Thyroid gland (tissue), 4 donors: ENCODE measurements at regions not wholly inside any gene's neighbourhood (a gene's known extent, or its start where the extent isn't known, plus 50 kb on each side); places are given as distances from the start of the nearest gene placed in this dataset.
A peak's percentile ranks its signal among the peaks of the same experiment; 100 is the strongest.

Experiments used
- DNase-seq, 2 donors: peaks; one replicate each; pipeline ENCODE4 v3.0.0-alpha.2; 2019
- H3K27ac ChIP-seq, 3 donors: fragments of 200-600 bp; sonication (generic); 1 replicate in 2 of 3; 2 replicates in 1 of 3; pipeline ENCODE4 v1.5.1; 2016 to 2019; ENCODE audit warnings: mild to moderate bottlenecking in 1 of 3, moderate library complexity in 1 of 3
- H3K27me3 ChIP-seq: fragments of 200-600 bp; sonication (generic); one replicate; pipeline ENCODE4 v1.5.1; 2019
- H3K36me3 ChIP-seq, 2 donors: fragments of 200-600 bp; sonication (generic); one replicate each; pipeline ENCODE4 v1.5.1; 2016 to 2019
- H3K4me1 ChIP-seq, 2 donors: fragments of 200-600 bp; sonication (generic); one replicate each; pipeline ENCODE4 v1.5.1; 2017 to 2019
- H3K4me3 ChIP-seq, 3 donors: fragments of 200-600 bp; sonication (generic); replicated peaks in 1 of 3; 1 replicate in 2 of 3; 2 replicates in 1 of 3; pipeline ENCODE4 v1.5.1; 2016; ENCODE audit warnings: mild to moderate bottlenecking in 1 of 3
- H3K9me3 ChIP-seq: fragments of 200-600 bp; sonication (generic); one replicate; pipeline ENCODE4 v1.5.1; 2017
- CTCF ChIP-seq, 6 experiments: fragments of 200-600 bp in 3 of 6; fragments of 450-650 bp in 3 of 6; sonication (generic) in 3 of 6; IDR thresholded peaks; one replicate each; pipeline ENCODE4 v1.5.1; 2016 to 2019; ENCODE audit warnings: antibody characterized with exemption in 6 of 6, mild to moderate bottlenecking in 2 of 6, inconsistent platforms in 1 of 6, moderate library complexity in 1 of 6
- POLR2A ChIP-seq, 2 donors: fragments of 450-650 bp; IDR thresholded peaks; one replicate each; pipeline ENCODE4 v1.6.1; 2017; ENCODE audit warnings: antibody characterized with exemption in 2 of 2, mild to moderate bottlenecking in 2 of 2, moderate library complexity in 1 of 2
- WGBS, 2 donors: methylation state at CpG; one replicate each; pipeline ENCODE4 v1.1.5; 2017; 5-methylcytosine and 5-hydroxymethylcytosine counted together
- intact Hi-C: fragments of 100-400 bp; cut with DNase I; formaldehyde crosslinking; loops from one replicate; pipeline ENCODE4 v1.15.1; 2023

DNA sequence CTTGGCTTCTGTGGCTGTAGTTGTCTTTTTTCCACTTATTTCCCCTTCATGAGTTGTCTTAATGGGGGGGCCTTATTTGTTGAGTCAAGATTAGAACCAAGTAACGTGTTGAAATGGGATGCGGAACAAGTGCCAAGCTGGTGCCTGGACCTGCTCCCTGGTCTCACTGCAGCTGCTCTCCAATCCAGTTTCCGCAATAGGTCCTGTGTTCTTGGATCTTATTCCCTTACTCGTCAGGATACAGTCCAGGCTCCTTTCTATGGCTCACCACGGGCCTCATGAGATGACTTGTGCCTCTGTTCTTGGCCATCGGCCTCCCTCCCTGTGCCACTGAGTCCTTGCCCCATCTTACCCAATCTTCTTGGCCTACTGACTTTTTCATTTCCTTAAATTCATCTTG is 159.6 kb upstream of the CADM1 start:
- no peaks in the 10 kb centered on the region for H3K36me3 ChIP-seq
- H3K27me3 ChIP-seq = no peaks in the 10 kb centered on the region
- no peaks in the 10 kb centered on the region for H3K9me3 ChIP-seq
- WGBS, 2 donors = 91 to 95% methylated on average over 6 of the region's 6 CpGs
- no peak for TF ChIP-seq POLR2A (IDR thresholded peaks at IDR 0.05)
- no peak for TF ChIP-seq CTCF (IDR thresholded peaks at IDR 0.05)
- intact Hi-C loops = no loop called here
- H3K27ac ChIP-seq = no peak overlapping the region
- peaks cover 10 to 13% of the 10 kb centered on the region in 2 donors for H3K4me1 ChIP-seq
- H3K4me3 ChIP-seq = no peak overlapping the region
- no peak for DNase-seq

DNA sequence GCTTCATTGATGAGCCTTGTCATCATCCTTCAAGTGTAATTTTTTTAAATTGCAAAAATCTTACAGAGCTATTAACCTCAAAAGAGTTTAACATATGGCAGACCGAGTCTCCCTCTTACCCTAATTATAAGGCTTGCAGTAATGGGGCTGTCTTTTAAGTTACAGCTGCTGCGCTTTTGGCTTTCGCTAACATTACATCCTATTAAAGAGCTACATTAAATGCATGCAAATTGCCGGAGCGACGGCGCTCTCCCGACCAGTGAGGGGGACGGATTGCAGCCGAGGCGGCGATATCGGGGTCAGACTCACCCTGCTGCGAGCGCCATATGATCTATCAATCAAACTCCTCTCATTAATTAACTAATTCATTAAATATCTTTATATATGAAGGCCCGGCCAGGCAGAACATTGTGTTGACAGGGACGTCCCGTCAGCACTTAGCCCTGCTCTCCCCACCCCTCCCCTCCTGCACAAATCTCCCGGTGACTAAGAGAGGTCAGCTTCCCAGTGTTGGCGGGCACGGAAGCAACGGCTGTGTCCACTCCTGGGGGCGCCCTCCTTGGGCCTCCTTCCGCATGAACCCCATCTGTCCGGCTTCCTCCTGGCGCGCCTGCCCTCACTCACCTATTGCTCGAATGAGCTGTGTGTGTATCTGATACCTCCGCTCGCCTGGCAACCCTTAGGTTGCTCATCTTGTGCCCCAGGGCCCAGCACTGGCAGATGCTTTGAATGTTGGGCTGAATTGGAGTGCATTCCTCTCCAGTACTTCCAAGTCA is 156.0 kb upstream of the CADM1 start:
- H3K36me3 ChIP-seq = no peaks in the 10 kb centered on the region
- H3K4me1 ChIP-seq = peaks cover 10 to 15% of the 10 kb centered on the region in 2 donors
- intact Hi-C loops = no loop called here
- no peaks in the 10 kb centered on the region for H3K9me3 ChIP-seq
- no peak for DNase-seq
- no peak for TF ChIP-seq CTCF (IDR thresholded peaks at IDR 0.05)
- TF ChIP-seq POLR2A (IDR thresholded peaks at IDR 0.05) = no peak
- no peak overlapping the region for H3K27ac ChIP-seq
- peak overlapping the region in 2 of 3 donors; percentile 7 to 37 for H3K4me3 ChIP-seq
- 28 to 30% methylated on average over 29 to 30 of the region's 30 CpGs for WGBS, 2 donors
- H3K27me3 ChIP-seq = no peaks in the 10 kb centered on the region

DNA sequence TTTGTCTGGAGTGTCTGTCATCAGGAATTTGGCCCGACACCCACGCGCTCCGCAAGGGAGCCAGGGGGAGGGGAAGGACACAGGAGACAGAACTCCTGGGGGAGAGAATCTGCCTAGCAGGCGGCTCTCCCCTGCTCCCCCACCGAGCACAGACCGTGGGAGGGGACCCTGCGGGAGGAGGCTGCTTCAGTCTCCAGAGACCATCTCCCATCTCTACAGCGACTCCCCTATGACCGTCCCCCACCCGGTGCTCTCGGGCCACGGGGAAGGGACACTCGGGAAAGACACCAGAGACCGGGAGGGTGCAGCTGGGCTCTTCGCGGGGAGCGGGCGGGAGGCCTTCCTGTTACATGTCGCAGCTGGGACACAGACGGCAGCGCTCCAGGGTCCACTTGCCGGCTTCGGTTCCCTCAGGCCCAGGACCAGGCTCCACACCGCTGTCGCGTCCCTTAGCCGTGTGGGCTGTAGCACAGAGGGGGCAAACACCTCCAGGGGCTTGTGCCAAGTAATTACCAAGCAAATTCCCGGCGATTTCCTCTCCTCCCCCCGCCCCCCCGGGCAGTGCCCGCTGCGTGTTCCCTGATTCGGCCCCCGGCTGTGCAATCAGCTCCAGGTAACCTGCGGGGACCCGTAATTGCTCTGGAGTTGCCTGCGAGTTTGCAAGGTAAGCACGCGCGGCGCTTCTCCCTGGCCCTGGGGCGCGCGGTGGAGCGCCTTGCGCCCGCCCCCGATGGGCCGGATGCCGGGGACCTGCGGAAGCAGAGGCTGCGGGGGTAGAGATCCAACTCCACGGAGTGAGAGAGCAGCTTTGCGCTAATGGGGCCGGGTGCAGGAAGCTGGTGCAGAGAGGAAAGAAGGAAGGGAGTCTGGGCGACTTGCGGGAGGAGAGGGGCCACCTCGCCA is 155.1 kb upstream of the CADM1 start:
- DNase-seq = peak; percentile 73 to 74
- H3K27ac ChIP-seq = no peak overlapping the region
- 8 to 19% methylated on average over 14 to 25 of the region's 60 CpGs for WGBS, 2 donors
- no peaks in the 10 kb centered on the region for H3K36me3 ChIP-seq
- H3K27me3 ChIP-seq = no peaks in the 10 kb centered on the region
- H3K4me3 ChIP-seq = peak overlapping the region in 2 of 3 donors; percentile 7 to 37
- TF ChIP-seq CTCF (IDR thresholded peaks at IDR 0.05) (no peak), POLR2A (IDR thresholded peaks at IDR 0.05) (no peak)
- H3K9me3 ChIP-seq = no peaks in the 10 kb centered on the region
- intact Hi-C loops = no loop called here
- H3K4me1 ChIP-seq = peaks cover 10 to 15% of the 10 kb centered on the region in 2 donors

DNA sequence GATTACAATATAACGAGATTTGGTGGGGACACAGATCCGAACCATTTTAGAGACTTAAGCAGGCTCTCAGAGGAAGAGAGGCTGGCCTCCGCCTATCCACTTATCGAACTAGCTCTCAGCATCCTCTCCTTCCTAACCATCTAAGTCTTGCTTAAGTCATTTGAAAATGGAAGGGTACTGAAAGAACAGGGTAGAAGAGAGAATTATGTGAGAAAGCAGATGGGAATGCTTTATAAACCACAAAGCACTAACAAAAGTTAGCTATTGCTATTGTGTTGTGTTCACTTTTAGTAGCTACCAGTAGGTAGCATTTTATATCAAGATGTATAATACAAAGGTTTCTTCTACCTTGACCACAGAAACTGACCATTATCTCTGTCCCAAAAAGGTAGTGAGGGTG is 153.4 kb upstream of the CADM1 start:
- intact Hi-C loops = no loop called here
- H3K4me3 ChIP-seq = no peak overlapping the region
- H3K9me3 ChIP-seq = no peaks in the 10 kb centered on the region
- WGBS, 2 donors = 99% methylated on average over 4 of the region's 4 CpGs
- H3K27ac ChIP-seq = no peak overlapping the region
- no peaks in the 10 kb centered on the region for H3K27me3 ChIP-seq
- H3K36me3 ChIP-seq = no peaks in the 10 kb centered on the region
- peaks cover 10 to 15% of the 10 kb centered on the region in 2 donors for H3K4me1 ChIP-seq
- no peak for TF ChIP-seq CTCF (IDR thresholded peaks at IDR 0.05)
- TF ChIP-seq POLR2A (IDR thresholded peaks at IDR 0.05) = no peak
- DNase-seq = no peak

DNA sequence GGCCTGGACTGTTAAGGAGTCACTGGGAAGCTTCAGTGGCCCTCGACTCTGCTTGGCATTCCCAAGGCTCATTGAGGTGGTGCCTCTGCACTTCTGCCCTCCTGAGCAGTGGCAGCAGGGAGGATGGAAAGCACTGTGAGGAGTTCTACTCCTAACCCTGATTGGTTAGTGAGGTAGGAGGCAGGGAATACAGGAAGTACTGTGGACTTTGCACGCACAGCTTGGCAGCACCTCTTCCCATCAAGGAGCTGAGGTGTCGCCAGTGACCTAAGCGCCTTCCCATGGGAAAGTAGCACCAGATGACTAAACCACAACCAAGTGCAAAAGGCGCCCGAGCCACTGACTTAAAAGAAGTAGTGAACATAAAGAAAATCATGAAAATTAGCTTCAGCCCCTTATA is 152.5 kb upstream of the CADM1 start:
- intact Hi-C loops = no loop called here
- TF ChIP-seq POLR2A (IDR thresholded peaks at IDR 0.05) (no peak), CTCF (IDR thresholded peaks at IDR 0.05) (no peak)
- no peaks in the 10 kb centered on the region for H3K27me3 ChIP-seq
- H3K9me3 ChIP-seq = no peaks in the 10 kb centered on the region
- H3K4me1 ChIP-seq = peaks cover 10 to 15% of the 10 kb centered on the region in 2 donors
- H3K27ac ChIP-seq = no peak overlapping the region
- H3K4me3 ChIP-seq = no peak overlapping the region
- DNase-seq = no peak
- no peaks in the 10 kb centered on the region for H3K36me3 ChIP-seq
- WGBS, 2 donors = 82 to 93% methylated on average over 5 to 6 of the region's 6 CpGs
